GM19468 (cell line): ENCODE measurements at regions not wholly inside any gene's neighbourhood (a gene's known extent, or its start where the extent isn't known, plus 50 kb on each side); places are given as distances from the start of the nearest gene placed in this dataset.
"Not testable (repeated sequence)": the region's sequence is repeated elsewhere in the genome, so short reads cannot be mapped to it uniquely, and the experiment has no call there.

Source experiments
- ATAC-seq: cut with Tn5 transposase; IDR thresholded peaks from one replicate; pipeline ENCODE4 v1.9.1; 2021; ENCODE audit warnings: mild to moderate bottlenecking, moderate library complexity, moderate number of reproducible peaks; ENCODE audit not compliant: unreplicated experiment; ENCODE audit errors: extremely low read depth

GRCh38 chr18:79592684-79593083 lies 86.9 kb upstream of the CTDP1 start:
- not testable (repeated sequence) for ATAC-seq

GRCh38 chr18:79595876-79596374 lies 83.7 kb upstream of the CTDP1 start:
- no peak for ATAC-seq

- ATAC-seq, result no peak
Measured at GRCh38 chr18:79596446-79597175, 83.0 kb upstream of the CTDP1 start.

- no peak for ATAC-seq
Measured at GRCh38 chr18:79597176-79597830, 82.3 kb upstream of the CTDP1 start.

DNA sequence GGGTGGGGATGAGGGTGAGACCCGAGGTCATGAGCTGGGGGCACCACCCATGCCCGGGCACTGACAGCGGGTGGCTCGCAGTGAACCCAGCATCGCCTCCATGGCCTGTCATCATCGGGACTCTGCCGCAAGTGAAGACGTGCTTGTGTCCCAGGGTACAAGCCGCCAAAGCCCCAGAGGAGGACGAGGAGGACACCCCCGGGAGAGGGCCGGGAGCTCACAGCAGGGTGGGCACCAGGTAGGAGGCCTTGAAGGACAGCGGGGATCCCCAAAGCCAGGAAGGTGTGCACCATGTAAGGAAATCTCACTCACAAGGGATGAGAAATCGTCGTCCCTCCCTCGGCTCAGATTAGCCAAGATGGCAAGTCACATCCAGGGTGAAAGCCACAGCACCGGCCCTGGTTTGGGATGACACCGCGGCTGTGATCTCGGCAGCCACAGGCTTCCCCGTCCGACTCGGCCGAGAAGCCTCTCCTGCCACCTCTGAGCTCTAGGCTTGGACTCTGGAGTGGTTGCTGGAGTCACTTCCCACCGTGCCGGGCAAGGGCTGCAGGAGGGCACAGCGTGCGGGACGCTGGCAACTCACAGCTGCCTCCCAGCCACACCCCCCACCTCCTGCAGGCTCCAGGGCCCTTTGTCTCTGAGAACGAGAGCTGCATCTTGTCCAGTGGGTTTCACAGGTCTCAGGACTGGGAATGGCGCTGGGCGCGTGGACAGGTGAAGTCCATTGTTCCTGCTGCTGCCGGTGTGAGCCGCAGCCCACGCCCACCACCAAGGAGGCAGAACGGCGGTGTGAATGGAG lies 81.6 kb upstream of the CTDP1 start:
- ATAC-seq, result no peak

GRCh38 chr18:79598633-79599175 lies 80.9 kb upstream of the CTDP1 start:
- no peak for ATAC-seq

- no peak for ATAC-seq
Measured at GRCh38 chr18:79599441-79599931, 80.1 kb upstream of the CTDP1 start.

GRCh38 chr18:79600141-79600540 lies 79.5 kb upstream of the CTDP1 start:
- no peak for ATAC-seq

- no peak for ATAC-seq
Measured at GRCh38 chr18:79600596-79600995, 79.0 kb upstream of the CTDP1 start.

GRCh38 chr18:79601234-79601633 lies 78.4 kb upstream of the CTDP1 start:
- ATAC-seq, result no peak

GRCh38 chr18:79603321-79604204 lies 76.0 kb upstream of the CTDP1 start:
- no peak for ATAC-seq

DNA sequence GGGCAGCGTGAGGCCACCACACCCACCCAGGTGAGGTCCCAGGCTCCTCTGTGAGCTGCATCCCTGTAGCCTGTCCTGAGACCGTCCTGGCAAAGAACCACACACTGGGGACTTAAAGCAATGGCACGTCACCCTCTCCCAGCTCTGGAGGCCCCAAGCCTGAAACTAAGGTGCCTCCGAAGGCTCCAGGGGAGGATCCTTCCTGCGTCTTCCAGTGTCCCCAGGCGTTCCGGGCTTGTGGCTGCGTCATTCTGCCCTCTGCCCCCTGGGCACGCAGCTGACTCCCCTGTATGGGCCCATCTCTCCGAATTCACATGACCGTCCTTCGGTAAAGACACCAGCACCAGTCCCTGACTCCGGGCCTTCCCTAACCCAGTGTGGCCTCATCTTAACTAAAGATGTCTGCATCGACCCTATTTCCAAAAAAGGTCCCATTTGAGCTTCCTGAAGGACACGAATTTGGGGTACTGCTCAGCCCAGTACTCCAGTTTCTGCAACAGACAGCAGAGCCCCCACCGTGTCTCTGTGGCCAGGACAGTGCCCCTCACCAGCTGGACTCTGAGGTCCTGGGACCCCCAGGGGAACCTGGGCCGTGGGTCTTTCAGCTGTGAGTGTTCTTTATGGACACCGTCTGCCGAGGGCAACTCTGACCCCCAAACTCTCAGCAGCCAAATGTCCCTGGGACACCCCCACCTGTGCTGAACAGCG lies 75.2 kb upstream of the CTDP1 start:
- ATAC-seq, result no peak

DNA sequence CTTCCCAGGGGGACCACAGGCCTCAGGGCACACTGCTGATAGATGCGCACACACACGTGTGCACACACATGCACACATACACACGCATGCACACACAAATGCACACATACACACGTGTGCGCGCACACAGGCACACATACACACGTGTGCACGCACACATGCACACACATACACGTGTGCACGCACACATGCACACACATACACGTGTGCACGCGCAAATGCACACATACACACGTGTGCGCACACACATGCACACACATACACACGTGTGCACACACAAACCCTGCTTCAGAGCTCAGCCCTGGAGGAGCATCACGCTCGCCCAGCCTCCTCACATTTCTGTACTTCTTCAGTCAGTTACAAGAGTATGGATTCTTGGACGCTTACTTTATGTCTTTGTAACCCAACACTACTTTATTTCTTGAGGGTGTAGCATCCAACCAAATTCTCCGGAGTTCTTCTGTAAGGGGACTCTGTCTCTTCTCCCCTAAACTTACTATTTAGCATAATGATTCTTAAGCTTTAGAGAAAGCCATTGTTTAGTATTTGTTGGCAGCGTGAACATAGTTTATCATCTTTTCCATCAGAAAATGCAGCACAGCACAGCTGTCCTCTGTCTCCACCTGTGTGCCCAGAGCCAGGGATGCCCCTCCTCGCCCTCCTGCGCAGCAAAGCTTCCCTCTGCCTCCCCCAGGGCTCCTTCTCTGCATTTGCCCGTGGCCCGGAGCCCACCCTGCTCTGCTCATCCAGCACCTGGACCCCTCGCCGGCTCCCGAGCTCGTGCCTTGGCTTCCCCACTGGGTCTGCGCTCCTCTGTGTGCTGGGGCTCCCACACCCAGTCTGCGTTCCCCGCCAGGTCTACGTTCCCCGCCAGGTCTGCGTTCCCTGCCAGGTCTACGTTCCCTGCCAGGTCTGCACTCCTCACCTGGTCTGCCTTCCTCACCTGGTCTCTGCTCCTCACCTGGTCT lies 74.4 kb upstream of the CTDP1 start:
- no peak for ATAC-seq

DNA sequence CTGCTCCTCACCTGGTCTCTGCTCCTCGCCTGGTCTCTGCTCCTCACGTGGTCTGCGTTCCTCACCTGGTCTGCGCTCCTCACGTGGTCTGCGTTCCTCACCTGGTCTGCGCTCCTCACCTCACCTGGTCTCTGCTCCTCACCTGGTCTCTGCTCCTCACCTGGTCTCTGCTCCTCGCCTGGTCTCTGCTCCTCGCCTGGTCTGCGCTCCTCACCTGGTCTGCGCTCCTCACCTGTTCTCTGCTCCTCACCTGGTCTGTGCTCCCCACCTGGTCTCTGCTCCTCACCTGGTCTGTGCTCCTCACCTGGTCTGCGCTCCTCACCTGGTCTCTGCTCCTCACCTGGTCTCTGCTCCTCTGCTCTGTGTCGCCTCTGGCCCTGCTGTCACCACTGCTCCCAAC lies 73.5 kb upstream of the CTDP1 start:
- ATAC-seq, result not testable (repeated sequence)

DNA sequence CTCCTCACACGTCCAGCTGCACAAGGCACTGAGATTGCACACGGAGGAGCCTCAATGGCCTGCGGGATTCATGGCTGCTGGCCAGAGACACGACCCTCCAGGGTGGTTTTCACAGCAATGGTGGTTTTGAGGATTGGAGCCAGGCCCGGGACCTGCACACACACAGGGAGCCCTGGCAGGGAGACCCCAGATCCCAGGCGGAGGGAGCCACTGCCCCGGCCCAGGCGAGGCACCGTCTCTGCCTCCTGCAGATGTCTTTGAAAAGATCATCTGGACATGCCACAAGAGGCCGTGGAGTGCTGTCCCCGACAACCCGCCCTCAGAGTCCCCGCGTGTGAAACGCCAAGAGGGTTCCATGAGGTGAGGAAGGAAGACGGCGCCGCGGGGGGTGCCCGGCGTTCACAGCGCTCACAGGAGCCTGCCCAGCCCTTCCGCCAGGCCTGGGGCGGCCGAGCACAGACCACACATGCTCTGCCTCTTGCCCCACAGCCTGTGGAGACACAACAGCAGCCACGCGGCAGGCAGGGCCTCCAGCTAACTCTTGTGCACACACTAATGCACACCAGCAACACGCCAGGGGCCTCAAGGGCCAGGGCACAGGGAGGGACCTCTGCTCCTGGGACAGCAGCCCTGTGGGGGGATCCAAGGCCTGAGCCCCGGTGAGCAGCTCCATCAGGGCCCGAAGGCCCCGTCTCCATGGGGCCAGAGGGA lies 72.8 kb upstream of the CTDP1 start:
- ATAC-seq, result no peak

GRCh38 chr18:79607361-79607952 lies 72.1 kb upstream of the CTDP1 start:
- ATAC-seq, result no peak

GRCh38 chr18:79608069-79608468 lies 71.5 kb upstream of the CTDP1 start:
- ATAC-seq, result no peak
